Mesendoderm (in vitro differentiated cells): ENCODE measurements at regions not wholly inside any gene's neighbourhood (a gene's known extent, or its start where the extent isn't known, plus 50 kb on each side); places are given as distances from the start of the nearest gene placed in this dataset.

Experiments used
- DNase-seq: peaks from one replicate; pipeline ENCODE4 v3.0.0; 2013
- H2AK5ac ChIP-seq: 2 replicates; pipeline ENCODE4 v1.6.1; 2013; ENCODE audit warnings: low read length, inconsistent platforms
- H2BK120ac ChIP-seq: 2 replicates; pipeline ENCODE4 v1.6.1; 2013; ENCODE audit warnings: low read depth, mild to moderate bottlenecking, low read length, moderate library complexity, mixed read lengths
- H2BK15ac ChIP-seq: replicated peaks from 2 replicates; pipeline ENCODE4 v1.6.1; 2013; ENCODE audit warnings: low read depth, mild to moderate bottlenecking, moderate library complexity
- H2BK5ac ChIP-seq: 2 replicates; pipeline ENCODE4 v1.6.1; 2013; ENCODE audit warnings: low read length, inconsistent platforms
- H3K18ac ChIP-seq: 2 replicates; pipeline ENCODE4 v1.6.1; 2013; ENCODE audit warnings: mild to moderate bottlenecking, low read length, mixed read lengths
- H3K23ac ChIP-seq: one replicate; pipeline ENCODE4 v1.6.1; 2013; ENCODE audit warnings: low read length
- H3K27ac ChIP-seq: 2 replicates; pipeline ENCODE4 v1.5.1; 2013; ENCODE audit warnings: low read depth, mild to moderate bottlenecking, inconsistent platforms, low read length, moderate library complexity
- H3K27me3 ChIP-seq: 2 replicates; pipeline ENCODE4 v1.6.1; 2013; ENCODE audit warnings: low read length, control low read depth, mild to moderate bottlenecking, inconsistent platforms; ENCODE audit not compliant: insufficient read depth, poor library complexity
- H3K36me3 ChIP-seq: 2 replicates; pipeline ENCODE4 v1.6.1; 2013; ENCODE audit warnings: low read length, inconsistent platforms; ENCODE audit not compliant: control insufficient read depth, insufficient read depth
- H3K4ac ChIP-seq: one replicate; pipeline ENCODE4 v1.6.1; 2013; ENCODE audit warnings: low read depth, mild to moderate bottlenecking, low read length, moderate library complexity
- H3K4me1 ChIP-seq: 2 replicates; pipeline ENCODE4 v1.6.1; 2013; ENCODE audit warnings: low read depth, low read length, inconsistent platforms; ENCODE audit not compliant: control insufficient read depth
- H3K4me2 ChIP-seq: 2 replicates; pipeline ENCODE4 v1.6.1; 2013; ENCODE audit warnings: low read length
- H3K4me3 ChIP-seq: 2 replicates; pipeline ENCODE4 v1.5.1; 2013; ENCODE audit warnings: mild to moderate bottlenecking, low read length
- H3K56ac ChIP-seq: one replicate; pipeline ENCODE4 v1.6.1; 2013; ENCODE audit warnings: low read length
- H3K79me1 ChIP-seq: 2 replicates; pipeline ENCODE4 v1.6.1; 2013; ENCODE audit warnings: low read length, inconsistent platforms
- H3K79me2 ChIP-seq: 2 replicates; pipeline ENCODE4 v1.6.1; 2013; ENCODE audit warnings: mild to moderate bottlenecking, low read length; ENCODE audit not compliant: control insufficient read depth, insufficient read depth
- H3K9ac ChIP-seq: 2 replicates; pipeline ENCODE4 v1.6.1; 2013; ENCODE audit warnings: low read length, inconsistent platforms
- H4K5ac ChIP-seq: one replicate; pipeline ENCODE4 v1.6.1; 2013; ENCODE audit warnings: low read length
- H4K8ac ChIP-seq: one replicate; pipeline ENCODE4 v1.6.1; 2013; ENCODE audit warnings: low read depth, mild to moderate bottlenecking, control low read depth, low read length, moderate library complexity
- WGBS: extraction: QIAGEN DNeasy Blood & Tissue Kit; methylation state at CpG from one replicate; pipeline ENCODE4 v1.1.7; 2013; ENCODE audit warnings: low lambda C conversion rate, missing lambda C conversion rate; ENCODE audit not compliant: insufficient coverage; ENCODE audit errors: extremely low coverage; 5-methylcytosine and 5-hydroxymethylcytosine counted together

DNA sequence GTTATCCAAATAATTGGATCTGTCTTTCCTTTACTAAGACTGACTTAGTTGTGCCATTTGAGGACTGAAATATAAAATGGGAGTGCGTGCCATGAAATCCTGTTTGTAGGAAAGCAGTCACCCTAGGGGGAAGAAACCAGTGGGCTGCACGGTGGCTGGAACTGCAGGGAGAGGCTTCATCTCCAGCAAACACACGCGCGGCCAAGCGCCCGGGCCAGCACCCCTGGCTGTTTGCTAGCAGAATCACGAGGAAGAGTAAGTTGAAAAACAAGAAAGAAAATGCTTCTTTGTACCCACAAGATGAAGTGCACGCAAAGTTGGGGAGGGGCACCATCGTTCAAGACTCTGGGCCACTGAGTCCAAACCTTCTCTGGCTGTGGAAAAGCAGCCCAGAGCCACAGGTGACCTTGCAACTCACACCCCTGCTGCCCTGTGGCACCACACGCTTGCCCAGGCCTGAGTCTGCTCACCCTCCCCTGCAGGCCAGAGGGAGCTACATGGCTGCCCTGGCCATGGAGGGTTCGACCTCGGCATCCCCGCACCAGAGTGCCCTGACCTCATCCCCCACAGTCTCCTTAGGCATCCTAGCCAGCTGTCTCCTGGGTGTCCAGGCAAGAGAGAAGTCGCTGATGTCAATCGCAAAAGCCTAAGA lies 55.2 kb downstream of the IRX2 start:
- Histone ChIP-seq H2BK5ac (no peak overlapping the region), H3K27ac (no peak overlapping the region), H2BK120ac (no peak overlapping the region), H4K5ac (no peak overlapping the region), H3K18ac (no peak overlapping the region), H3K23ac (no peak overlapping the region), H4K8ac (no peak overlapping the region), H3K4me2 (no peak overlapping the region), H3K79me1 (no peaks in the 10 kb centered on the region), H3K4ac (no peak overlapping the region), H3K4me1 (no peaks in the 10 kb centered on the region), H3K9ac (no peak overlapping the region), H2BK15ac (no peak overlapping the region), H2AK5ac (no peak overlapping the region), H3K79me2 (no peaks in the 10 kb centered on the region), H3K36me3 (no peaks in the 10 kb centered on the region), H3K4me3 (no peak overlapping the region), H3K56ac (no peak overlapping the region), H3K27me3 (no peaks in the 10 kb centered on the region)
- WGBS = no CpG with 5 or more reads among the region's 16 CpGs
- DNase-seq = no peak

DNA sequence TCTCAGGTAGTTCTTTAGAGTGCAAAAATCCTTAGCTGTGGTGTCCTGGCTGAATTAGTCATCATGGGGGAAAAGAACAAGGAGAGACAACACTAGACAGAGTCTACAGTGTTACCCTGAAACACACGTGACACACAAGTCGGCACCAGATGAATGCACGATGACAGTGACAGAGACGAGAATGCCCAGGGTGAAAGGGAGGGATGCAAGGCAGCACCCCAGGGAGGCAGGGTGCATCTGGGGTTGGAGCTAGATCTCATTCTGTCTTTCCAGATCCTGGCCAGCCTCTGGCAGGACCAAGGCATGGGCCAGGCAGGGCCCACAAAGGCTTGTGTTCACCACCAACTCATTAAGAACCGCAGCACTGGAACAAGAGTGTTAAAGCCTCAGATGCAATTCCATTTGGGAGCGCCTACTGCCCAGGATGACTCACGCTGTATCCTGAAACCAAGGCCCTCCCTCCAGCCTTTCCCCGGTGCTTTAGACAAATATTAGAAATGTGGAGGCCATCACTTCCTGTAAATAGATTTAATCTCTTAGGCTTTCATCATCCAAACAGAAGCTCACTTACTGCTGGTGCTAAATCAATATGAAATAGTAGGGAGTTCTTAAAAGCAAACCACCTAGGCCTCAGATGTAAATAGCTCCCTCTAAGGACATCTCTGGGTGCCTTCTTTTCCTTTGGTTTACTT lies 56.1 kb downstream of the IRX2 start:
- Histone ChIP-seq H4K8ac (no peak overlapping the region), H3K18ac (no peak overlapping the region), H2AK5ac (no peak overlapping the region), H4K5ac (no peak overlapping the region), H3K23ac (no peak overlapping the region), H3K4me3 (no peak overlapping the region), H2BK15ac (no peak overlapping the region), H3K4ac (no peak overlapping the region), H3K27me3 (no peaks in the 10 kb centered on the region), H2BK120ac (no peak overlapping the region), H3K36me3 (no peaks in the 10 kb centered on the region), H3K4me2 (no peak overlapping the region), H3K9ac (no peak overlapping the region), H3K27ac (no peak overlapping the region), H3K79me1 (no peaks in the 10 kb centered on the region), H2BK5ac (no peak overlapping the region), H3K4me1 (no peaks in the 10 kb centered on the region), H3K56ac (no peak overlapping the region), H3K79me2 (no peaks in the 10 kb centered on the region)
- no peak for DNase-seq
- no CpG with 5 or more reads among the region's 8 CpGs for WGBS

DNA sequence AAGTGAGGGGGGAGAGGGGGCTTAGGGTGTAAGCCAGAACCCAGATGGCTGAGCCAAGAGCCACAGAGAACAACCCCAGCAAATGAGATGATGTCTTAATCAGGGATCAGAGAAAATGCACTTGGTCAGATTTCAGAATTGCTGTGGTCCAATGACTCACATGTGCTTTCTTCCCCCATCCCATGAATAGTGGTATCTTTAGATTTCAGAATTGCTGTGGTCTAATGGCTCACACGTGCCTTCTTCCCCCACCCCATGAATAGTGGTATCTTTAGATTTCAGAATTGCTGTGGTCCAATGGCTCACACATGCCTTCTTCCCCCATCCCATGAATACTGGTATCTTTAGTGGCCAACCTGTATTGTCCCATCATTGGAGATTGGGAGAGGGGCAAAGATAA lies 59.9 kb downstream of the IRX2 start:
- no peak overlapping the region for H3K56ac ChIP-seq
- no peaks in the 10 kb centered on the region for H3K36me3 ChIP-seq
- H3K4me1 ChIP-seq = no peaks in the 10 kb centered on the region
- no peak overlapping the region for H3K4ac ChIP-seq
- no peak overlapping the region for H3K23ac ChIP-seq
- no peak overlapping the region for H3K4me2 ChIP-seq
- H3K27me3 ChIP-seq = no peaks in the 10 kb centered on the region
- WGBS = no CpG with 5 or more reads among the region's 1 CpG
- H2BK5ac ChIP-seq = no peak overlapping the region
- H2BK120ac ChIP-seq = no peak overlapping the region
- H3K79me2 ChIP-seq = no peaks in the 10 kb centered on the region
- no peak overlapping the region for H4K5ac ChIP-seq
- no peak overlapping the region for H4K8ac ChIP-seq
- no peak overlapping the region for H3K18ac ChIP-seq
- no peak overlapping the region for H3K4me3 ChIP-seq
- no peaks in the 10 kb centered on the region for H3K79me1 ChIP-seq
- H2BK15ac ChIP-seq = no peak overlapping the region
- DNase-seq = no peak
- H3K9ac ChIP-seq = no peak overlapping the region
- no peak overlapping the region for H3K27ac ChIP-seq
- H2AK5ac ChIP-seq = no peak overlapping the region

DNA sequence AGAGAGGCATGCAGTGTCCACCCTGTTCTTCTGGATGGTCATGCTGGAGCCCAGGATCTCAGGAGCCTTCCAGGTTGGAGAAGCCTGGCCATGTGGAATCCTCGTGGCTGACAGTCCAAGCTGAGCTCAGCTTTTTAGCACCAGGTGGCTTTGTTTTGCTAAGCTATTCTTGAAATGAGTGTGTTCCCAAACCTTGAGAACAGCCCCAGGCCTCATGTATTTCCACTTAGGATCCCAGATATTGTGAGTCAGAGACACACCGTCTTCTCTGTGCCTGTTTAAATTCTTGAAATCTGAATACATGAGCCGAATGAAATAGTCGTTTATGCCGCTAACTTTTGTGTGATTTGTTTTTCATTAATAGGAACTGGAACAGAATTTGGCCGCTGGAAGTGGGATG lies 61.2 kb downstream of the IRX2 start:
- Histone ChIP-seq H3K79me1 (no peaks in the 10 kb centered on the region), H3K27ac (no peak overlapping the region), H3K27me3 (no peaks in the 10 kb centered on the region), H2BK5ac (no peak overlapping the region), H2BK120ac (no peak overlapping the region), H3K4me1 (no peaks in the 10 kb centered on the region), H3K56ac (no peak overlapping the region), H3K36me3 (no peaks in the 10 kb centered on the region), H3K4me3 (no peak overlapping the region), H2AK5ac (no peak overlapping the region), H3K23ac (no peak overlapping the region), H3K9ac (no peak overlapping the region), H3K4me2 (no peak overlapping the region), H2BK15ac (no peak overlapping the region), H3K18ac (no peak overlapping the region), H4K8ac (no peak overlapping the region), H4K5ac (no peak overlapping the region), H3K4ac (no peak overlapping the region), H3K79me2 (no peaks in the 10 kb centered on the region)
- no peak for DNase-seq
- no CpG with 5 or more reads among the region's 6 CpGs for WGBS

DNA sequence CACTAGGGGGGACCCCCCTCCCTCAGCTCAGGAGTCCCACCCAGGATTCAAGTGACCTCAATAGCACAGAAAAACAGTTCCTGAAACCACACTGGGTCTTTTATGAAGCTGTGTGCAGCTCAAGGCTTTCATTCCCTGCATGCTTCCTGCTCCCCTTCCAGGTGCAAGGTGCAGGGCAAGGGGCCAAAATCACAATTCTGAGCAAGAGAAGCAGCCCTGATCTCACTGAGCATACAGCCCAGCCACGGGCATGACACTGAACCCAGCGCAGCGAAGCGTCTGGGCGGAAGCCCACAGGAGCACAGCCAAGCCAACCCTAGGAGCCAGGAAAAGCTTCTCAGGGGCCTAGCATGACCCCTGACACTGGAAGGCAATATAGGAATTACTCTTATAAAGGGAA lies 62.9 kb downstream of the IRX2 start:
- Histone ChIP-seq H2BK5ac (no peak overlapping the region), H3K27ac (no peak overlapping the region), H2BK15ac (no peak overlapping the region), H3K9ac (no peak overlapping the region), H3K79me1 (no peaks in the 10 kb centered on the region), H3K4me3 (no peak overlapping the region), H3K4ac (no peak overlapping the region), H3K4me1 (no peaks in the 10 kb centered on the region), H3K23ac (no peak overlapping the region), H3K18ac (no peak overlapping the region), H2BK120ac (no peak overlapping the region), H3K36me3 (no peaks in the 10 kb centered on the region), H3K79me2 (no peaks in the 10 kb centered on the region), H4K5ac (no peak overlapping the region), H3K27me3 (no peaks in the 10 kb centered on the region), H2AK5ac (no peak overlapping the region), H4K8ac (no peak overlapping the region), H3K4me2 (no peak overlapping the region), H3K56ac (no peak overlapping the region)
- no peak for DNase-seq
- no CpG with 5 or more reads among the region's 5 CpGs for WGBS

DNA sequence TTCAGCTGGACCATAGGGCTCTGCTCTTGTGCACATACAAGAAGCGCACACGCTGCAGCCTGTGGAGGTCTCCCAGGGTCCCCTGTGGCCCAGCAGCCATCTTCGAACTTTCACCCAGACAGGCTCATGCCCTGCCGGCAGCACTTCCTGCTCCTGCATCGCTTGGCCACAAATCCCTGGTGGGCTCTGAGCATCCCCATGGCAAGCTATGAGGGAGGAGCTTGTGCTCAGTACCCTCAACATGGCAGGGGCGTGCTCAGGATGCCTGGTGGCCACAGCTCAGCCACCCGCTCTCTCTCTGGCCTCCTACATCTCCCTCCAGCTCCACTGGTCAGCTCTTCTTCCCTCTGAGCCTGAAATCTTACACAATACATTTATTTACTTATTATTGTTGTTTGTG lies 63.7 kb downstream of the IRX2 start:
- H2BK120ac ChIP-seq = no peak overlapping the region
- no peak overlapping the region for H3K4me3 ChIP-seq
- H2AK5ac ChIP-seq = no peak overlapping the region
- H3K36me3 ChIP-seq = no peaks in the 10 kb centered on the region
- H3K23ac ChIP-seq = no peak overlapping the region
- H4K8ac ChIP-seq = no peak overlapping the region
- no peaks in the 10 kb centered on the region for H3K4me1 ChIP-seq
- no peak overlapping the region for H3K4me2 ChIP-seq
- H3K18ac ChIP-seq = no peak overlapping the region
- H3K4ac ChIP-seq = no peak overlapping the region
- H3K27ac ChIP-seq = no peak overlapping the region
- H2BK5ac ChIP-seq = no peak overlapping the region
- DNase-seq = no peak
- no peak overlapping the region for H4K5ac ChIP-seq
- no peaks in the 10 kb centered on the region for H3K79me1 ChIP-seq
- H3K27me3 ChIP-seq = no peaks in the 10 kb centered on the region
- H3K56ac ChIP-seq = no peak overlapping the region
- H3K79me2 ChIP-seq = no peaks in the 10 kb centered on the region
- no peak overlapping the region for H3K9ac ChIP-seq
- whole genome bisulfite sequencing = no CpG with 5 or more reads among the region's 7 CpGs
- H2BK15ac ChIP-seq = no peak overlapping the region
